HG02588 (cell line): ENCODE measurements at regions not wholly inside any gene's neighbourhood (a gene's known extent, or its start where the extent isn't known, plus 50 kb on each side); places are given as distances from the start of the nearest gene placed in this dataset.
"Not testable (repeated sequence)": the region's sequence is repeated elsewhere in the genome, so short reads cannot be mapped to it uniquely, and the experiment has no call there.

Experiments
- ATAC-seq: cut with Tn5 transposase; IDR thresholded peaks from one replicate; pipeline ENCODE4 v1.9.1; 2021; ENCODE audit warnings: mild to moderate bottlenecking, moderate library complexity; ENCODE audit not compliant: unreplicated experiment

GRCh38 chr1:80629304-80629837 lies 1171.4 kb upstream of the ADGRL2 start:
- ATAC-seq, result no peak

GRCh38 chr1:80624682-80625081 lies 1176.1 kb upstream of the ADGRL2 start:
- ATAC-seq, result no peak

GRCh38 chr1:80607064-80607463 lies 1193.7 kb upstream of the ADGRL2 start:
- ATAC-seq, result no peak

- ATAC-seq, result no peak
Observed at GRCh38 chr1:80594013-80594412, 1206.7 kb upstream of the ADGRL2 start.

GRCh38 chr1:80593197-80593596 lies 1207.5 kb upstream of the ADGRL2 start:
- ATAC-seq, result no peak

- ATAC-seq, result no peak
Observed at GRCh38 chr1:80582980-80583379, 1217.8 kb upstream of the ADGRL2 start.

GRCh38 chr1:80579055-80579454 lies 1221.7 kb upstream of the ADGRL2 start:
- no peak for ATAC-seq

- no peak for ATAC-seq
Observed at GRCh38 chr1:80566867-80567266, 1233.9 kb upstream of the ADGRL2 start.

- ATAC-seq, result no peak
Observed at GRCh38 chr1:80566123-80566522, 1234.6 kb upstream of the ADGRL2 start.

GRCh38 chr1:80565406-80565805 lies 1235.3 kb upstream of the ADGRL2 start:
- ATAC-seq, result no peak

- ATAC-seq, result no peak
Observed at GRCh38 chr1:80542231-80542630, 1258.5 kb upstream of the ADGRL2 start.

GRCh38 chr1:80540596-80540995 lies 1260.1 kb upstream of the ADGRL2 start:
- ATAC-seq, result no peak

- no peak for ATAC-seq
Observed at GRCh38 chr1:80540149-80540548, 1260.6 kb upstream of the ADGRL2 start.

- ATAC-seq, result not testable (repeated sequence)
Observed at GRCh38 chr1:80539298-80539697, 1261.4 kb upstream of the ADGRL2 start.

- no peak for ATAC-seq
Observed at GRCh38 chr1:80536461-80536860, 1264.3 kb upstream of the ADGRL2 start.

- ATAC-seq, result no peak
Observed at GRCh38 chr1:80535466-80535865, 1265.3 kb upstream of the ADGRL2 start.

- no peak for ATAC-seq
Observed at GRCh38 chr1:80534606-80535360, 1266.0 kb upstream of the ADGRL2 start.

- ATAC-seq, result no peak
Observed at GRCh38 chr1:80533775-80534334, 1266.9 kb upstream of the ADGRL2 start.

- ATAC-seq, result no peak
Observed at GRCh38 chr1:80533093-80533492, 1267.6 kb upstream of the ADGRL2 start.

- no peak for ATAC-seq
Observed at GRCh38 chr1:80531182-80531581, 1269.6 kb upstream of the ADGRL2 start.

- no peak for ATAC-seq
Observed at GRCh38 chr1:80529546-80529945, 1271.2 kb upstream of the ADGRL2 start.

GRCh38 chr1:80523861-80524260 lies 1276.9 kb upstream of the ADGRL2 start:
- no peak for ATAC-seq
